PC-3 (cell line): ENCODE measurements at regions not wholly inside any gene's neighbourhood (a gene's known extent, or its start where the extent isn't known, plus 50 kb on each side); places are given as distances from the start of the nearest gene placed in this dataset.
"Not testable (repeated sequence)": the region's sequence is repeated elsewhere in the genome, so short reads cannot be mapped to it uniquely, and the experiment has no call there.

Source experiments
- CTCF ChIP-seq: fragments of 300-600 bp; sonication (generic); conservative IDR thresholded peaks from 2 replicates; pipeline ENCODE4 v1.5.1; 2017; ENCODE audit warnings: antibody characterized with exemption, low read depth, mild to moderate bottlenecking, low read length
- EZH2 ChIP-seq: fragments of 300-600 bp; sonication (generic); IDR thresholded peaks from one replicate; pipeline ENCODE4 v1.6.1; 2017; ENCODE audit warnings: antibody characterized with exemption, mild to moderate bottlenecking, low read length; ENCODE audit not compliant: unreplicated experiment

GRCh38 chr1:143845193-143845592 is 126.6 kb downstream of the FAM72C start:
- not testable (repeated sequence) for TF ChIP-seq CTCF, EZH2
